Mucosa of descending colon (tissue), 3 donors: ENCODE measurements at regions not wholly inside any gene's neighbourhood (a gene's known extent, or its start where the extent isn't known, plus 50 kb on each side); places are given as distances from the start of the nearest gene placed in this dataset.

Experiments
- ATAC-seq: fragments of 200-7000 bp; cut with Tn5 transposase; one replicate; pipeline ENCODE4 v1.9.1; 2020; ENCODE audit warnings: mild to moderate bottlenecking, moderate library complexity
- DNase-seq, 3 donors: peaks; one replicate each; pipeline ENCODE4 v3.0.0-alpha.2; 2020
- H3K36me3 ChIP-seq: fragments of 200-600 bp; one replicate; pipeline ENCODE4 v1.8.0; 2021; ENCODE audit warnings: low read depth, mild to moderate bottlenecking
- H3K4me1 ChIP-seq: fragments of 200-600 bp; one replicate; pipeline ENCODE4 v1.8.0; 2021; ENCODE audit warnings: low read depth, mild to moderate bottlenecking
- H3K4me3 ChIP-seq: fragments of 200-600 bp; one replicate; pipeline ENCODE4 v1.8.0; 2021; ENCODE audit warnings: mild to moderate bottlenecking
- H3K9me3 ChIP-seq: fragments of 200-600 bp; one replicate; pipeline ENCODE4 v1.8.0; 2021; ENCODE audit warnings: mild to moderate bottlenecking
- intact Hi-C, 2 donors: fragments of 100-400 bp; cut with DNase I in 1 of 2; cut with micrococcal nuclease in 1 of 2; formaldehyde crosslinking; loops; one replicate each; pipeline versions ENCODE4 v1.11.0 to v1.11.1; 2022; cut with DNase I, micrococcal nuclease
- TF ChIP-seq, protein P1 (sequence below): fragments of 200-600 bp; IDR thresholded peaks from one replicate; pipeline ENCODE4 v1.8.0; 2022; ENCODE audit warnings: antibody characterized with exemption, mild to moderate bottlenecking
- donor health status: DM: no; HTN: no; CAD: no; lungs with moderate emphysema.
- donor health status: DM: no; HTN: no; CAD: no.
- donor health status: DM: no; HTN: yes; CAD: no.

DNA sequence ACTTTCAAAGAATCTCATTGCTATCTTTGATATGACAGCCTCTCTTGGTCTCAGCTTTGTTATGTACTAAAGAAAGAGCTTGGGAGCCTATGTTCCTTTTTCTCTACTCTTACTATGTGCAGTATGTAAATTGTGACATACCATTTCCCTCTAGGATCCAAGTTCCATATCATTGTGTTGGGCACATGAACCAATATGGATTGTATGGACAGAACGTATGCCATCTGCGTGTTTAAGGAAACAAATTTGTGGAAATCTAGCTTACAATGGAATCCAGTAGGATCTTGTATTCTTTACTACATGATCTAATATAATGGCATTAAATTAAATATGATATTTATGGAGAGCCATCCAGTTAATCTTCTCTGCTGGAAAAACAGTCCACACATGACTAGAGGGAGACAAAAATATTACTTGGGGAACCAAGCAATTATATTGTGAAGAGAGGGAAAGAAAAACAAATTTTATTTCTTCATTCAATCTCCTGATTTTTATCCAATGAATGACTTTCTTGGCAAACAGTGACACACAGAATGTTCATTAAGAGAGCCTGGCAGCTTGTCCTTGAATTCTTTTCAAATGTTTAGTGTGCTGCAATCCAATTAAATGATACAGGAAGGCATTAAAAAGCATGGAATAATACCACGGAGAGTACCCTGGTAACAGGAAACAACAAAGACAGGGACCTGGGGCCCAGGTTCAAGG is 106.5 kb upstream of the DAB1 start:
- TF ChIP-seq, protein P1, sequence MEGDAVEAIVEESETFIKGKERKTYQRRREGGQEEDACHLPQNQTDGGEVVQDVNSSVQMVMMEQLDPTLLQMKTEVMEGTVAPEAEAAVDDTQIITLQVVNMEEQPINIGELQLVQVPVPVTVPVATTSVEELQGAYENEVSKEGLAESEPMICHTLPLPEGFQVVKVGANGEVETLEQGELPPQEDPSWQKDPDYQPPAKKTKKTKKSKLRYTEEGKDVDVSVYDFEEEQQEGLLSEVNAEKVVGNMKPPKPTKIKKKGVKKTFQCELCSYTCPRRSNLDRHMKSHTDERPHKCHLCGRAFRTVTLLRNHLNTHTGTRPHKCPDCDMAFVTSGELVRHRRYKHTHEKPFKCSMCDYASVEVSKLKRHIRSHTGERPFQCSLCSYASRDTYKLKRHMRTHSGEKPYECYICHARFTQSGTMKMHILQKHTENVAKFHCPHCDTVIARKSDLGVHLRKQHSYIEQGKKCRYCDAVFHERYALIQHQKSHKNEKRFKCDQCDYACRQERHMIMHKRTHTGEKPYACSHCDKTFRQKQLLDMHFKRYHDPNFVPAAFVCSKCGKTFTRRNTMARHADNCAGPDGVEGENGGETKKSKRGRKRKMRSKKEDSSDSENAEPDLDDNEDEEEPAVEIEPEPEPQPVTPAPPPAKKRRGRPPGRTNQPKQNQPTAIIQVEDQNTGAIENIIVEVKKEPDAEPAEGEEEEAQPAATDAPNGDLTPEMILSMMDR, result no peak
- DNase-seq (no peak), ATAC-seq (no peak)
- no peaks in the 10 kb centered on the region for H3K4me1 ChIP-seq
- no peaks in the 10 kb centered on the region for H3K9me3 ChIP-seq
- H3K4me3 ChIP-seq, result no peak overlapping the region
- intact Hi-C loops, result no loop called here
- H3K36me3 ChIP-seq, result no peaks in the 10 kb centered on the region

DNA sequence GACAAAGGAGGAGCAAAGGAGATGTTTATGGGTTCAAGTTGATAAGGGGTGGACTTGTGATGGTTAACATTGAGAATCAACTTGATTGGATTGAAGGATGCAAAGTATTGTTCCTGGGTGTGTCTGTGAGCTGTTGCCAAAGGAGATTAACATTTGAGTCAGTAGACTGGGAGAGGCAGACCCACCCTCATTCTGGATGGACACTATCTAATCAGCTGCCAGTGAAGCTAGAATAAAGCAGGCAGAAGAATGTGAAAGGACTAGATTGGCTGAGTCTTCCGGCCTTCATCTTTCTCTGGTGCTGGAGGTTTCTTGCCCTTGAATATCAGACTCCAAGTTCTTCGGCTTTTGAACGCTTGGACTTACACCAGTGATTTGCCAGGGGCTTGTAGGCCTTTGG is 98.7 kb upstream of the DAB1 start:
- Histone ChIP-seq H3K4me3 (no peak overlapping the region), H3K9me3 (no peaks in the 10 kb centered on the region), H3K4me1 (no peaks in the 10 kb centered on the region), H3K36me3 (no peaks in the 10 kb centered on the region)
- intact Hi-C loops, result no loop called here
- ATAC-seq (no peak), DNase-seq (no peak)
- TF ChIP-seq, protein P1, result no peak

DNA sequence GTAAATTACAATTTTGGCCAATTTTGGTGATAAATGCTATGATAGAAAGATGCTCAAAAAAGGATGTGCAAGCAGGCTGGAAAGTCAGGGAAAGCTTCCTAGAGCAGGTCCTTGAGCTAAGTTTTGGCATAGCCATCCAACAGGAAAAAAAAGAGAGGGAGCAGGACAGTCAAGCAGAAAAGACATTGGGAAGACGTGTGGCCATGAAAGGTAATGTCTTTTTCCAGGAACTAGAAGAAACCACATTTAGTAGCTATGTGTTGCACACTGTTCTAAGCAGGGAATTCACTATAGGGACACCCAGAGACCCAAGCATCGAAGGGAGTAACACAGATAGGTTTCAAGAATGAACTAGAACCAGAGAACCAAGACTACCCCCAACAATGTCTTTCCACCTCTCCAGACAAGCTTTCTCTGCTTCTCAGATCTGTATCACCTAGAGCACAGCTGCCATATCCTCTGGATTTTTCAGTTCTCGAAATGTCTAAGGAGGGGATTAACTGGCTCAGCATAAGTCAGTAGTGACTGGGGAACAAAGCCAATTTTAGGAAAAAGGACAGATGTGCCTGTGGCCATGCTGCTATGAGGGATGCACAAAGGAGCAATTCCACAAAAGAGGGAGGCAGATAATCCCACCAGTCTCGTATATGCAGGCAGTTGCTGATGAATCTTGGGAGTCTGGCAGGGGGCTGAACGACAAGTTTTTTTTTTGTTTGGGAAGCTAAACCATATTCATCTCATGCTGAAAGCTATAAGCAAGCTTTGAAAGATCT is 97.1 kb upstream of the DAB1 start:
- no peak overlapping the region for H3K4me3 ChIP-seq
- intact Hi-C loops, result no loop called here
- no peaks in the 10 kb centered on the region for H3K9me3 ChIP-seq
- no peak for ATAC-seq
- H3K36me3 ChIP-seq, result no peaks in the 10 kb centered on the region
- no peaks in the 10 kb centered on the region for H3K4me1 ChIP-seq
- DNase-seq, result no peak
- TF ChIP-seq, protein P1, result no peak

DNA sequence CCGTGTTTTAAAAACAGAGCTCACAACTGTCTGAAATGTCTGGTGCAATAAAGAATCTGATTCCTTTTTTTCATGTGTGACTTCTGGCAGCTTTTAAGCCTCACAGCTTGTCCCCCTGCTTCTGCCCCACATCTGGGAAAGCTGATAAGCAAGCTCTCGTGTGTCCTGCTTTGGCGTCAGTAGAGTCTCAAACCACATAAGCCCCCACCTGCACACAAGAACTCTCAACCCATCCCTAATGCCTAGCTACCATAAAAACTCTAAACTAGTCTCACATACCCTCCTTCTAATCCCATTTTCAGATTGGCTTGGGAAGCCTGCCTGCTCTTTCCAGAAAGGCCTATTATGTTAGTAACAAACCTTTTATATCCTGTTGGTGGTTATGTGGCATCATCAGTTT is 94.6 kb upstream of the DAB1 start:
- intact Hi-C loops, result no loop called here
- H3K4me3 ChIP-seq, result no peak overlapping the region
- ATAC-seq (no peak), DNase-seq (no peak)
- TF ChIP-seq, protein P1, result no peak
- H3K36me3 ChIP-seq, result no peaks in the 10 kb centered on the region
- no peaks in the 10 kb centered on the region for H3K4me1 ChIP-seq
- H3K9me3 ChIP-seq, result no peaks in the 10 kb centered on the region

DNA sequence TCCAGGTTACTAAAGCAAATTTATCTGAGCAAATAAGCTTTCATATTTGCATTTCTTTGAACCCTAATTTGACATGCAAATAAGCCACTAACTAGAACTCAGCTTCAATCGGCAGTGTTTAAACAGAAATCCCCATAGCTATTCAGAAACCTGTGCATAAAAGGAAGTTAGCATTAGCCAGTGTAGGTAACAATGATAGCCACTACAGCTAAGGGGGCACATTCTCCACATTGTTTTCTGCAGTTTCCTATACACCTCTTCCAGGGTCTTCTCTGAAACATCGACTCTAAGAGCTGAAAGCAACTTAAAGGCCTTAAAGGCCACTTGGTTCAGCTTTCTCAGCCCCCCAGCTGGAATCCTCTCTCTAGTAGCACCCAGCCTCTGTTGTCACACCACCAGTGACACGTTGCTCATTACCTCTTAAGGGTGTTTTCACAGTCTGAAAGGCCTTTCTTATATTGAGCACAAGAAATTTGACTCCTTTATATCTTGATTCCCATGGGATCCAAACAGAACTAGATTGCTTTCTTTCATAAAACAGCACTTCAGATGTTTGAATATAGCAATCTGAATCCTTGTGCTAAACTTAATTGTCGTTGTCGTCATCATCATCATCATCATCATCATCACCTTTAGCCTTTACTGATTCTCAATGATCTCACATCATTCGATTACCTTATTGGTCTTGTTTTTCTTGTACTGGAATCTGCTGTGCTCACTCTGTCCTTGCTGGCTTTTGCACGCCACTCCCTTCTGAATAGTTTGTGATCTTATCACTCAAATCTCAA is 93.9 kb upstream of the DAB1 start:
- H3K9me3 ChIP-seq, result no peaks in the 10 kb centered on the region
- DNase-seq (no peak), ATAC-seq (no peak)
- no peaks in the 10 kb centered on the region for H3K4me1 ChIP-seq
- no peaks in the 10 kb centered on the region for H3K36me3 ChIP-seq
- TF ChIP-seq, protein P1, result no peak
- intact Hi-C loops, result no loop called here
- no peak overlapping the region for H3K4me3 ChIP-seq
